HG02798 (cell line): ENCODE measurements at regions not wholly inside any gene's neighbourhood (a gene's known extent, or its start where the extent isn't known, plus 50 kb on each side); places are given as distances from the start of the nearest gene placed in this dataset.

Source experiments
- ATAC-seq: cut with Tn5 transposase; IDR thresholded peaks from one replicate; pipeline ENCODE4 v1.9.1; 2021; ENCODE audit warnings: mild to moderate bottlenecking; ENCODE audit not compliant: unreplicated experiment, poor library complexity

- peak; percentile 51 for ATAC-seq
Observed at GRCh38 chr1:201739492-201740085, 89.4 kb upstream of the IPO9 start.

GRCh38 chr1:201740086-201740541 lies 88.8 kb upstream of the IPO9 start:
- no peak for ATAC-seq

GRCh38 chr1:201740670-201741111 lies 88.3 kb upstream of the IPO9 start:
- ATAC-seq = no peak

- no peak for ATAC-seq
Observed at GRCh38 chr1:201741763-201742342, 87.1 kb upstream of the IPO9 start.

- no peak for ATAC-seq
Observed at GRCh38 chr1:201742476-201742875, 86.5 kb upstream of the IPO9 start.

- ATAC-seq = no peak
Observed at GRCh38 chr1:201742955-201743805, 85.8 kb upstream of the IPO9 start.

- ATAC-seq = no peak
Observed at GRCh38 chr1:201745023-201745422, 83.9 kb upstream of the IPO9 start.

GRCh38 chr1:201746156-201746555 lies 82.8 kb upstream of the IPO9 start:
- no peak for ATAC-seq

- no peak for ATAC-seq
Observed at GRCh38 chr1:201747261-201747660, 81.7 kb upstream of the IPO9 start.

- no peak for ATAC-seq
Observed at GRCh38 chr1:201748335-201748734, 80.6 kb upstream of the IPO9 start.

- no peak for ATAC-seq
Observed at GRCh38 chr1:201749059-201749690, 79.8 kb upstream of the IPO9 start.

- no peak for ATAC-seq
Observed at GRCh38 chr1:201750120-201750519, 78.8 kb upstream of the IPO9 start.

GRCh38 chr1:201750934-201751333 lies 78.0 kb upstream of the IPO9 start:
- ATAC-seq = no peak

GRCh38 chr1:201751872-201752271 lies 77.1 kb upstream of the IPO9 start:
- no peak for ATAC-seq

- no peak for ATAC-seq
Observed at GRCh38 chr1:201752333-201752732, 76.6 kb upstream of the IPO9 start.

GRCh38 chr1:201753492-201753891 lies 75.5 kb upstream of the IPO9 start:
- no peak for ATAC-seq

- no peak for ATAC-seq
Observed at GRCh38 chr1:201754353-201754752, 74.6 kb upstream of the IPO9 start.

GRCh38 chr1:201755200-201755599 lies 73.8 kb upstream of the IPO9 start:
- ATAC-seq = no peak

GRCh38 chr1:201756406-201756805 lies 72.6 kb upstream of the IPO9 start:
- ATAC-seq = no peak

GRCh38 chr1:201758499-201759050 lies 70.4 kb upstream of the IPO9 start:
- no peak for ATAC-seq
